DMS 273 treated with DMSO at 0.1 percent for 48 hours (cell line): ENCODE measurements at regions not wholly inside any gene's neighbourhood (a gene's known extent, or its start where the extent isn't known, plus 50 kb on each side); places are given as distances from the start of the nearest gene placed in this dataset.
"Not testable (repeated sequence)": the region's sequence is repeated elsewhere in the genome, so short reads cannot be mapped to it uniquely, and the experiment has no call there.

Experiments used
- DNase-seq: peaks from one replicate; lab custom pipeline; 2025; lab: John Stamatoyannopoulos, UW

DNA sequence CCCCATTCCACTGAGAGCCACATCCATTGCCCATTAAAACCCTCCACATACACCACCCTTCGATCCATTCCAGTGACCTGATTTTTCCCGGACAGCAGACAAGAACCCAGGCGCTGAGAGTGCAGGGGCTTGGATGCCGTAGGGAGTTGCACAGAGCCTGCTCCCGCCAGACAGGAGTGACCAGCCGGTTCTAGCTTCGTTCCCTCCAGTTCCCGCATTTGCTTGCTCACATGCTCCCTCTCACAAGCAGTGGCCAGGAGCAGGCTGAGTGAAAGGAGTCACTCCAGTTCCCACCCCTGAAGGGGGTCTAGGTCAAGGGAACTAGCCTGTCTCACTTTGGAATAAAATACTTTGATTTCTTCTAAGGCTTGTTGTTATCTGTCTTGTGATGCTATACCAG is 119.5 kb downstream of the SKIDA1 start:
- no peak for DNase-seq

DNA sequence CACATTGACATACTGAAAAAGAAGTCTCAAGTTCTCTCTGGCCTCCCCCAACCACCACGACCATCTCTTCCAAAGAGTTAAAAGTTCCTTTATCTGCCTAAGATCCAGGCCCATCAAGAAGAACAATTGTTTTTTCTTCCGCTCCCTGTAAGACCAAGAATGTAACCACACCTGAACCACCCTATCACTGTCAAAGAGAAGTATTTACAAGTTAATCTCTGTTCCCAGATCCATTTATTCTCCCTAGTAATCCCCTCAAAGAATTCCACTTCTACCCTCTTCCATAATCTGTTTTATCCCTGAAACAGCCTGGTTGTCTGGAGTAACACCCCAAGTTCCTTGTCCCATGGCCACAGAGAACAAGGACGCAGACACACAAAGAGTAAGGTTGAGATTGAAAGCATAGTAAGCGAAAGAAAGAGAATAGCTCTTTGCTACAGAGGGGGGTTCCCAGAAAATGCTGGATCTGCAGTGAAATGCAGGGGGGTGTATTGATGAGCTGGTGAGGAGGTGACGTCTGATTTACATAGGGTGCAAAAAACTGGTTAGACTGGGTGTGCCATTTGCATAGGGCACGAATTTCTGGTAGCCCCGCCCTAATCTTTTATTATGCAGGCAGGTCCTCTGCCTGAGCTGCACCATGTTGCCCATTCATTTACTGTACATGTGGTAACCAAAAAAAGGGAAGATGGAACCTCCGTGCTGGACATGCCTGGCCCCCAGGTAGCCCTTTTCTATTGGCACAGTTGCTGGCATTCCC is 122.0 kb downstream of the SKIDA1 start:
- DNase-seq = no peak

DNA sequence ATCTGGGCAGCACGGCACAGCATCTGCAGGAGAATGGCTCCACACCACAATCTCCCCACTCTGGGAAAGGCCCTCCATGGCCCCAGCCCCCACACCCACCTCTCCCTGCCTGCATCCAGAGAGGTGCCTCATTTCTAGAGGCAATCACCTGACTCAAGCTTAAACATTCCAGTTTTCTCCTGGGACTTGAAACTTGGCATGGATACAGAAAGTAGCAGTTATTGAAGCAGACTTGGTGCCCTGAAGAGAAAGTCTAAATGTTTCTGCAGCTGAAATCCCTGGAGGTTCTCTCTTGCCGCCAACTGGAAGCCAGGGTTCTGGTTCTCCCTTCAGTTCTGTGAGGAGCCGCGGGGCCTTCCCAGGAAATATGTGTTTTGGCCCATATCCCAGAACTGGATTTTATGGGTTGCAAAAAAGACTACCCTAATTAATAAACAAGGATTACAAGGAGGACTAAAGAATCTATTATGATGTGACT is 122.8 kb downstream of the SKIDA1 start:
- DNase-seq = no peak

DNA sequence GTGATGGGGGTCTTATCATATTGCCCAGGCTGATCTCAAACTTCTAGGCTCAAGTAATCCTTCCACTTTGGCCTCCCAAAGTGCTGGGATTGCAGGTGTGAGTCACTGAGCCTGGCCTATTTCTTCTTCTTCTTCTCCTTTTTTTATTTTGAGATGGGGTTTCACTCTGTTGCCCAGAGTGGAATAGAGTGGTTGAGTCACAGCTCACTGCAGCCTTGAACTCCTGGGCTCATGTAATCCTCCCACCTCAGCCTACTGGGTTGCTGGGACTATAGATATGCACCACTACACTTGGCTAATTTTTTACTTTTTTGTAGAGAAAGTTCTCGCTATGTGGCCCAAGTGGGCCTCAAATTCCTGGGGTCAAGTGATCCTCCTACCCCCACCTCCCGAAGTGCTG is 124.3 kb downstream of the SKIDA1 start:
- no peak for DNase-seq

DNA sequence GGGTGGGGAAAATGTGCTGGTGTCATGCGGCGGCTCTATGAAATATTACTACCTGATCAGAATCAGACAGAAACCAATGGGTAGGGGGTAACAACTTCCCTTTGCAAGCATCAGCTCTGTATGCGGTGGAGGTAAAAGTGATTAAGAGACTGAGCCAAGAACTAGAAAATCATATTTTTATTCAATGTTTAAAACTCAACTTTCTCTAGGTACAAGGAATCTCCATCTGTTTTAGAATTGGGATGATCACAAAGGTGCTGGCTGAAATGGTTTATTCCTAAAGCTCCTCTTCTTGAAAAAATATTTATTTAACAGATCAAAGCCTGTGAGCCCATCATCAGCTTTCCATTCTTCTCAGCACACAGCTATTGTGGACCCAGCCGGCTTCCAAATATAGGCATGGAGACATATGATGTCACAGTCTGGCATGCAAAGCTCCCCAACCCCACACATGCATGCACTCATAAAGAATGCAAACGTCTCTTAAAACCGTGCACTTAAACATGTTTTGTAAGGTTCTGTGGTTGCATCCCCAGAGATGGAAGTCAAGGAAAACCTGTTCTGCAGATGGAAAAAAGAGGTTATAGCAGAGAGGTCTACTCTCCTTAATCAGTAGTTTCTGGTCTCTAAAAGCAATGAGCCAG is 126.0 kb downstream of the SKIDA1 start:
- peak; percentile 0 for DNase-seq

DNA sequence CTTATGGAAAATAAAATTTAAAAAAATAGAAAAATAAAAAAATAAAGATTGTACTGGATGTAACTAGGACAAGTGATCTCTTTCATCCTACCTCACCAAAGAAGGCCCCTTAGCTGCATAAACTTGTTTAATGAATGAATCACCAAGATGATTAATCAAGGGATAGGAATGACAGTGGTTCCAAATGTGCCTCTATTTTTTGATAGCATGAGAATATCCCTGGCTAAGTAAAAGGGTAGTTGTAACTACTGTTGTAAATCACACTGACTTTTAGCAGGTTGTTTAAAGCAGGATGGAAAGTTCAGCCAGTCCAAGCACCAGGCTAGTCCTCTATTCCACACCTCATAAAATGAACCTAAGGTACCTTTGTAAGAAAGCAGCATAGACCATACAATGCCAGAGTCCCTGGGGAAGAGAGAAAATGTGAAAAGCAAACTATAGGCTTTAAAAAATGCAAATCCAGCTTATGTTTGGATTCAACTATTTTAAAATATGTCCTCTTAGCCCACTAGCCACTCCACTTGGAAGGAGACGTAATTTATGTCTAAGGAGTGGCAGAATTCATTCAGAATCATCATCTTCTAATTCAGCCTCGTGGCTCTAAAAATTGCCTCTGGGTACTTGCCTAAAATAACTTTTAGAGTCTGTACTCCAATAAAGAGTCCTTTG is 126.8 kb downstream of the SKIDA1 start:
- DNase-seq = no peak

DNA sequence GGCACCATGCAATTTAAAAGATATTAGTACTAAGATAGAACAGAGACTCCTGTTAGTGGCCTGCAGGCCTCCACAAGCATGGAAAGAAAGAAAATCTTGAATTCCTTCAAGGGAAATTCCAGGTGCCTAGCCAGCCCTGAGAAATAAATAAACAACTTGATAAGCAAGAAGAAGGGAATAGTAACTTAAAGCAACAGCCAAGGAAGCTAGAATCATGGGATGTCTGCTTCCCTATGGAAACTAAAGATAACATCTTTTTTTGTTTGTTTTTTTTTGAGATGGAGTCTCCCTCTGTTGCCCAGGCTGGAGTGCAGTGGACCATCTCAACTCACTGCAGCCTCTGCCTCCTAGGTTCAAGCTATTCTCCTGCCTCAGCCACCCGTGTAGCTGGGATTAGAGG is 128.6 kb downstream of the SKIDA1 start:
- no peak for DNase-seq

DNA sequence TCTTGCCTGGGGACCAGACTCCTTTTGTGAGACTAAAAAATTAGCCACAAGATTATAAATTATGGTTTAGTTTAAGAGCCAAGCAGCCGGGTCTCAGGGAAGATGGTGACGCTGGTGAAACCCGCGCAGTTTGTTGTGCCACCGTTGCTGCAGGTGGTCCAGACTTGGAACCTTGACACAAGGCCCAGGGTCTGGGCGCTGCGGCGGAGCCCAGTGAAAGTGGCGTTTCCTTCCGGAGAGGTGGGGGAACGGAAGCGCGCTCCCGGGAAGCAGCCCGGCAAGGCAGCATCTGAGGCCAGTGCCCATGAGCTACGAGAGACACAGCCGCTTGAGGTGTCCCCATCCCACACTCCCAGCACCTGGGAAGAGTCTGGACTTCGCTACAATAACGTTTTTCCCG is 131.6 kb downstream of the SKIDA1 start:
- no peak for DNase-seq

DNA sequence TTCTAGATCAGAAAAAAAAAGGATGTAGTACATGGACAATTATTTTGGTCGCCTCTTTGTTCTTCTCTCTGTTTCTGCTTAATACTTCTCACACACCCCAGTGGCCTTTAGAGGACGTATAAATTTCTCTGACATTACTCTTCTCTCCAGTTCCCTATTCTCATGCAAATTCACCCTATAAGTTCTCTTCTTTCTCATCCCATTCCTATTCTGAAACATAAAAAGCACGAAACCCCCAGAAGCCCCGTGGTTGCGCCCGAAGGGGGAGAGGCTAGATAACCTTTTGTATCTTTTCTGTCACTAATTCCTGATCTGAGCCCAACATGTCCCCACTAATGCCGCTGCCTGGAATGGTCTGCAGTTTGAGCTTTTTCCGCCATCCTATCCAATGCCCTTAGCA is 136.9 kb downstream of the SKIDA1 start:
- DNase-seq = no peak

DNA sequence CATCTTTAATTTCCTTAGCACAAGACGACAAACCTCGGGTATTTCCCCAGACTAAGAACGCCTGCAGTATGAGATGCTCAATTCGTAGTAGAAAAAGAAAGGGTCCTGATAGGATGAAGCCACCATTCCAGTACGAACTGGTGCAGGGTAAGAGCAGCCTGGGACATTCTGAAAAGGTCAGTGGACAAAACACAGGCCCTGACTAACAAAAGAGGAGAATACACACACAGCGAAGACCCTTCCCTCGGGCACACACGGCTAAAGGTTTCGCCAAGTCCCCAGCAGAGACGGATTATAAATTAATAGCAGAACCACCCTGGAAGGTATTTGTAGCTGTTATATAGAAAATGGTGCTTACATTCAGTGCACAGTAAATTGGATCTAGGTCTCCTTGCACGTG is 137.6 kb downstream of the SKIDA1 start:
- DNase-seq = no peak

DNA sequence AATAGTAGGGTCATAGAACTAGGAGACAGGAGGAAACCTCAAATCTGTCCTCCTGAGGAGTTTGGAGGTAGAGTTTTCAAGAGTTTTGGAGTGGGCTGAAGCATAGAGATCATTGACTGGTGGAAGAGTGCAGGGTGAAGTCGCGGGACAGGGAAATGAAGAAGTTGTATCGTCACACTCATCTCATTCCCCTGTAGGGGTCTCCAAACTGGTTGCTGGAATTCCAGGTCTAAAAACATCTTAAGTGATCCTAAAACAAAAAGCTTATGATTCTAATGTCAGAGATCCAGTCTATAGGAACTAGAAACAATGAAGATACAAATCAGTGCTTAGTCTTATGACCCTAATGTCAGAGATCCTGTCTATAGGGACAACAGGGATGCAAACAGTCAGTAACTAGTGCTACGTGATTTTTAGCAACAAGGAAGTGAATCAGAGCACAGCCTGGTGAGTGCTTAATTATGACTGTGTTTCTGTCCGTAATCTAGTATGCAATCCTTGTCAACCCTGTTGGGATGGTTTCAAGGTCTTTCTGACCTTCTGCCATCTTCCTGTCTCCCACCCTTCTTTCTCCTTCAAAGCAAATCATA is 139.4 kb downstream of the SKIDA1 start:
- DNase-seq = no peak

DNA sequence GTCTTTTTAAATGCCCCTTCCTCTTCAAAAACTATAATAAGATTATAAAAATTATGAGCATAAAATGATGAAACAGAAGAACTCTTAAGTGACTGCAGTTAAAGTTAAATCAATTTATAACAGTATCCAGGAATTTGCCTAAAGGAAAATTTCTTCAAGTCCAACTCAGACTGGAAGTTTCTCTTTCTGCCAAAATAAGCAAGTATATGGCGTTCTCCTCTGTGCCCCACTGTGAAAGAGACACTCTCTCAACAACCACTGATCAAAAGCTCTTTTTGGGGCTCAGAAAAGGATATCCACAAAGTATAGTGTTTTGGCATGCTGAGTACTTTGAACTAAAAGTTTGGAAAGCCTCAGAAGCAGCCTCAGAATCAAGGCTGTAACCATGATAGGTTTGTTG is 139.9 kb downstream of the SKIDA1 start:
- no peak for DNase-seq

DNA sequence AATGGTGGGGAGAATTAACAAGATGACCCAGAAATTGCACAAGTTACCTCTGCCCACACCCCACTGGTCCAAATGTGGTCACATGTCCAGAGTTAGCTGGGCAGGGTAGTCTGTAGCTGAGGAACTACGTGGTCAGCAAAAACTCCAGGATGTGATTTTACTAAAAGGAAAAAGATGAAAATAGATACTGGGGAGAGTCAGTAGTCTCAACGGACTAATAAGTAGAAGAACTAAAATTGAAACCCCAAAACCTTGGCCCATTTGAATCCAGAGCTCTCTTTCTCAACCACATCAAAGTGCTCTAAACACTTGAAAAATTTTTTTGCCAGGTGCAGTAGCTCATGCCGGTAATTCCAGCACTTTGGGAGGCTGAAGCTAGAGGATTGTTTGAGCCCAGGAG is 146.3 kb downstream of the SKIDA1 start:
- DNase-seq = no peak

DNA sequence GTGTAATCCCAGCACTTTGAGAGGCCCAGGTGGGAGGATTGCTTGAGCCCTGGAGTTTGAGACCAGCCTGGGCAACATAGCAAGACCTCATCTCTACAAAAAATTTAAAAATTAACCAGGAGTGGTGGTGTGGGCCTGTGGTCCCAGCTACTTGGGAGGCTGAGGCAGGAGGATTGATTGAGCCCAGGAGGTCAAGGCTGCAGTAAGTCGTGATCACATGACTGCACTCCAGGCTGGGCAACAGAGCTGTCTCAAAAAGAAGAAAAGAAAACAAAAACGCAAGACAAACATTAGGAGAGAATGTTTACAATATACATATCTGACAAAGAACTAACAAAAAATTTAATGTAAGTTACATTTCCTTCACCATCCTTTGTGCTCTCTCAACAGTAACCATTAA is 150.2 kb downstream of the SKIDA1 start:
- DNase-seq = not testable (repeated sequence)

DNA sequence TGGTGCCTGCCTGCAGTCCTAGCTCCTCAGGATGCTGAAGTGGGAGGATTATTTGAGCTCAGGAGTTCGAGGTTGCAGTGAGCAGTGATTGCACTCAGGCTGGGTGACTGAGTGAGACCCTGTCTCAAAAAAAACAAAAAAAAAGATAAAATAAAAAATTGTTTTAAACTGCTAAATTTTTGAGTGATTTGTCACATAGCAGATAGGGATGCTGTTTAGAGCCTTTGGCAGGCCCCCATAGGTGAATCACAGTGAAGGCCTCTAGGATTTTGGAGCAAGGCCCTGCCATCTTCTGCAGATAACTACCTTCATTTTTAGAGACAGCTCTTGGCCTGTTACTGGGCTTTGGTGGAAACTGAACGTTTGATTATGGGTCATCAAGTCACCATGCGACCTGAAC is 151.6 kb downstream of the SKIDA1 start:
- not testable (repeated sequence) for DNase-seq

DNA sequence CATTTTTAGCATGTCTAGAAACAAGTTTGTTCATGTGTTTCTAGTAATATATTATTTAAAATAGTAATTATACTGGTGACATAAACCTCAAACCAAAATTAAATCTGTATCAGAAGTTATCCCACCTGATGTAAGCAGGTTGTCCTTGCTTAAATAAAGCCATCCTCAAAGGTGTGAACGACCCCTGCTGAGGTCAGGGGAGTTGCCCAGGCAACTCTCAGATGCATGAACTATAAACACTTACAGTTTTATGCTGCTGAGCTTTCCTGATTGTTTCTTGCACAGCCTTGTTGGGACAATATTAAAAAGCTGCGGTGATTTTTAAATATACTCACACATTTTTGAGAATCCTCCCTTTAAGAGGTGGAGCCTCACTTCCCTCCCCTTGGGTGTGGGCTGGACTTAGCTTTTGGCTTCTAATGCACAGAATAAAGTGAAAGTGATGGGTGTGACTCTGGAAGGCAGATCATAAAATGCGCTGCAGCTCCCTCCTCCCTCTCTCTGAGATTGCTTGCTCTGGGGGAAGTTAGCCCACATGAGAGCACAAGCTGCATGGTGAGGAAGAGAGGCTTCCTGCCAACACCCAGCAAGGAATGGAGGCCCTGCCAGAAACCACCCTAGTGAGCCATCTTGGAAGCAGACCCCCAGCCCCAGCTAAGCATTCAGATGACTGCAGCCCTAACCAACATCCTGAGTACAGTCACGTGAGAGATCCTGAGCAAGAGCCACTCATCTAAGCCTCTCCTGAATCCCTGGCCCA is 152.7 kb downstream of the SKIDA1 start:
- DNase-seq = no peak

DNA sequence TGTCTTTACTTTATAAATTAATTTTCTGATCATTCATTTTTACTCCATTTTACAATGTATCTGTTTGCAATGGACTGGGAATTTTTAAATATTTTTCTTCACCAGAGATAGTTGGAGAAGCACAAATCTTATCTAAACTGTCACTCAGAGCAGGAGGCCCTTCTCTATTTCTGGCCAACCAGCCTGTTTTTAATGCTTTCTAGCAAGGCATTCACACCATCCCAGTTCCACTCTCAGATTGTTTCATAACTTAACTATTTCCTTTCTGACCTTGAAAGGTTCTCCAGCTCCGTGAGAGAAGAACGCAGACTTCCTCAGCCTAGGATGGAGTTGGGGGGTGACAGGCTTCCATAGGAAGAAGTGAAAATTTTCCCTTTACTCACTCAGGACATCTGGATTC is 155.8 kb downstream of the SKIDA1 start:
- no peak for DNase-seq

DNA sequence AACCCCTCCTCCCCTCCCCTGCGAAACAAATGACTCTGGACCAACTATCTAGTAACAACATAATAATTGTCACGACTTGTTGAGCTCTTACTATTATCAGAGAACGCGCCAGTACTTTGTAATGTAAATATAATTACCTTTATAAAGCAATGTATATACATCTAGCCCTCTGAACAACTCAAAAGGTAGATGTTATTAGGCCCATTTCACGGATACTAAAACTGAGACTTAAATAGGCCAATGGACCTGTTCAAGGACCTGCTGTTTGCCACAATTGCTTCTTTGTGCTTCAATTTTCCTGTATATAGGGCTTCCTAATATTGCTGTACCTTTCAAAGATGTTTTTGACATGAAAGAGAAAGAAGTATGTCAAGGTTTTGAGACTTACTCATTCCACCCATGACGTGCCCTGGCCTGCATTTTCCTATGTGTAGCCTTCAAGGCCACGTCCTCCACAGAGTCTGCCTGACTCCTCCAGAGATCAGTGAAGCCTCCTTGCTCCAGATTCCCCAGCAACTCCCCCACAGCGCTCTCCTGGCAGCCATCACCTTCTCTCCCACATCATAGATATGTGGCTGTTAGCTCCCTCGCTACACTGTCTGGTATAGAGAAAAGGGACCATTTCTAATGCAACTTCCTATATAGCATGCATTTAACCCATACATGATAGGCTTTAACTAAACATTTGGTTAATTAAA is 156.6 kb downstream of the SKIDA1 start:
- no peak for DNase-seq

DNA sequence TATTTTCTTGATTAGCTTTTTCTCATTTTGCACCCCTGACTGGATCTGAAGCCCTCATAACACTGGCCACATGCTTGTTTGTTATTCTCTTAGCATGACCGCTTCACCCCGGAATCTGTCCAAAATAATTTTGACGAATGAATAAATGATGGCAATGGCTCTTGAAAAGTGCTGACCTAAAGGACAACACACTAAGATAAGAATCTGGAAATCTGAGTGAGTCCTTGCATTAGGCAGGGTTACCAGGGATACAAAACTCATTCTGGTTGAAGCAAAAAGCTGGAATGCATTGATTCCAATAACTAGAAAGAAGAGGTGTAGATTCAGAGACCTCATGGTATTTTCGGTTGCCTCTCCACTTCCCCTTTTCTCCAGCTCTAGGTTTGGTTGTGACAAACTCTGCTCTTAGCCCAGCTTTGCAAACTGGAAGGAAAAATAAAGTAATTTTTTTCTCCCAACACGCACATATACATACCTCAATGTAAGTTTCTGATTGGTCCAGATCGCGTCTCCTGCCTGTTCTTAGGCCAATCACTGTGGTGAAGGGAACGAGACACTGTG is 157.4 kb downstream of the SKIDA1 start:
- no peak for DNase-seq

DNA sequence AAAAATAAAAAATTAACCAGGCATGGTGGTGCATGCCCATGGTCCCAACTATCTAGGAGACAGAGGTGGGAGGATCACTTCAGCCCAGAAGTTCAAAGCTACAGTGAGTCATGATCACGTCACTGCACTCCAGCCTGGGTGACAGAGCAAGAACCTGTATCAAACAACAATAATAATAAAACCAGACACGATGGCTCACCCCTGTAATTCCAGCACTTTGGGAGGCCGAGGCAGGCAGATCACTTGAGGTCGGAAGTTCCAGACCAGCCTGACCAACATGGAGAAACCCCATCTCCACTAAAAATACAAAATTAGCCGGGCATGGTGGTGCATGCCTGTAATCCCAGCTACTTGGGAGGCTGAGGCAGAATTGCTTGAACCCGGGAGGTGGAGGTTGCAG is 159.4 kb downstream of the SKIDA1 start:
- DNase-seq = not testable (repeated sequence)
